ENCODE measurements at regions not wholly inside any gene's neighbourhood (a gene's known extent, or its start where the extent isn't known, plus 50 kb on each side); places are given as distances from the start of the nearest gene placed in this dataset.
"Not testable (repeated sequence)": the region's sequence is repeated elsewhere in the genome, so short reads cannot be mapped to it uniquely, and the experiment has no call there.

GRCh38 chr12:8317675-8318074, 90.3 kb upstream of the FAM90A1 start:
- H4K20me1 ChIP-seq (replicated peaks in 1 of 2; ENCODE audit: control insufficient read depth in 1 of 2, insufficient read depth in 2 of 2, low read length in 2 of 2); H3K4ac ChIP-seq (replicated peaks; ENCODE audit: insufficient read length, low read depth, low read length); H3K79me1 ChIP-seq (ENCODE audit: low read depth, low read length); POLR2A ChIA-PET (ENCODE audit: partially characterized antibody); H2AFZ ChIP-seq (ENCODE audit: low read length); H2BK20ac ChIP-seq (ENCODE audit: low read length); FAIRE-seq; H3K36me3 ChIP-seq (ENCODE audit: control insufficient read depth in 2 of 4, insufficient read depth in 4 of 4, low read length in 3 of 4); CTCF ChIA-PET (ENCODE audit: partially characterized antibody); H3K23ac ChIP-seq (ENCODE audit: insufficient read length); H4K91ac ChIP-seq (replicated peaks; ENCODE audit: insufficient read length, low read length); H3K9ac ChIP-seq (replicated peaks in 1 of 4; ENCODE audit: extremely low read depth in 1 of 4, low read depth in 3 of 4, low read length in 3 of 4); DNase-seq (ENCODE audit: low read depth in 1 of 2, low spot score in 2 of 2); H3K9me3 ChIP-seq (ENCODE audit: insufficient read depth in 2 of 2, low read depth in 1 of 2, low read length in 1 of 2); H3K4me3 ChIP-seq (ENCODE audit: extremely low read depth in 1 of 4, insufficient read depth in 2 of 4, low read depth in 3 of 4, low read length in 4 of 4); H4K8ac ChIP-seq (ENCODE audit: extremely low read depth, insufficient read depth, low read length); H3K18ac ChIP-seq (ENCODE audit: extremely low read depth, low read length); H3K4me1 ChIP-seq (replicated peaks in 1 of 4; ENCODE audit: control insufficient read depth in 3 of 4, insufficient read depth in 4 of 4, low read length in 3 of 4); H3K27me3 ChIP-seq (replicated peaks in 1 of 4; ENCODE audit: control insufficient read depth in 3 of 4, extremely low read depth in 1 of 4, insufficient read depth in 3 of 4, low read length in 3 of 4); H3K14ac ChIP-seq (ENCODE audit: insufficient read length); H2AK5ac ChIP-seq (ENCODE audit: low read depth, low read length); H3K56ac ChIP-seq (replicated peaks; ENCODE audit: insufficient read length, low read depth, low read length); H2BK5ac ChIP-seq (ENCODE audit: low read depth, low read length); H4K5ac ChIP-seq (ENCODE audit: insufficient read length, low read depth, low read length); H3K23me2 ChIP-seq (ENCODE audit: low read depth, low read length); H2BK120ac ChIP-seq (replicated peaks; ENCODE audit: low read depth, low read length); H2BK15ac ChIP-seq (ENCODE audit: low read length); H3K27ac ChIP-seq (ENCODE audit: low read depth, low read length); H3K79me2 ChIP-seq (ENCODE audit: control insufficient read depth in 1 of 2, insufficient read depth in 2 of 2, low read length in 2 of 2); H3K4me2 ChIP-seq (ENCODE audit: insufficient read depth in 1 of 2, low read depth in 2 of 2, low read length in 2 of 2); H2BK12ac ChIP-seq (ENCODE audit: low read depth, low read length): not testable (repeated sequence)
- 93% methylated on average over 5 of the region's 5 CpGs; no CpG with 5 or more reads in 1 of the 2 experiments for WGBS, 2 experiments (ENCODE audit: extremely low coverage in 1 of 2, insufficient coverage in 1 of 2, insufficient read length in 1 of 2, insufficient replicate concordance in 2 of 2, low coverage in 1 of 2, low lambda C conversion rate in 2 of 2, missing lambda C conversion rate in 1 of 2)
